HCT116 (cell line): ENCODE measurements at regions not wholly inside any gene's neighbourhood (a gene's known extent, or its start where the extent isn't known, plus 50 kb on each side); places are given as distances from the start of the nearest gene placed in this dataset.
A peak's percentile ranks its signal among the peaks of the same experiment; 100 is the strongest.

Experiments
- ATAC-seq: fragments of 200-7000 bp; cut with Tn5 transposase; 2 replicates; pipeline ENCODE4 v1.9.1; 2020; ENCODE audit warnings: mild to moderate bottlenecking, moderate library complexity
- BruUV-seq: library from RNA; stranded (reverse); fragments of 400-500 nt; replicated peaks from 2 replicates; lab custom pipeline; 2021; lab: Mats Ljungman, UMichigan
- CTCF ChIA-PET: fragments of 300-600 bp; sonication (Branson Sonifier 250); formaldehyde crosslinking; loops from one replicate; lab custom pipeline; 2021; ENCODE audit warnings: antibody characterized with exemption; lab: Charles Lee
- POLR2A ChIA-PET: fragments of 300-600, 350-600 bp; sonication (Branson Sonifier 250); formaldehyde crosslinking; loops from one replicate; lab custom pipeline; 2021; ENCODE audit warnings: antibody characterized with exemption; lab: Charles Lee
- RAD21 ChIA-PET, 2 experiments: fragments of 300-600 bp; sonication (Branson Sonifier 250); formaldehyde crosslinking; loops; one replicate each; lab custom pipeline; 2023; ENCODE audit warnings: low total read pairs in 2 of 2; ENCODE audit not compliant: uncharacterized antibody in 2 of 2, unreplicated experiment in 2 of 2, low non-redundant PET in 1 of 2; lab: Charles Lee
- DNase-seq: peaks from one replicate; pipeline ENCODE4 v3.0.0-alpha.2; 2010; ENCODE audit warnings: low read depth, low spot score
- H2AFZ ChIP-seq: fragments of 200-600 bp; shearing (Covaris generic), sonication (generic); 2 replicates; pipeline ENCODE4 v1.6.1; 2017; ENCODE audit warnings: low read depth, mixed run types, mixed read lengths, antibody characterized with exemption, low read length; ENCODE audit not compliant: poor library complexity, severe bottlenecking
- H3K27ac ChIP-seq: 2 replicates; pipeline ENCODE4 v1.5.1; 2012; ENCODE audit warnings: low read depth, low read length
- H3K27me3 ChIP-seq: fragments of 200-600 bp; sonication (generic); 2 replicates; pipeline ENCODE4 v1.6.1; 2016; ENCODE audit warnings: mixed run types, low read length, mixed read lengths; ENCODE audit not compliant: insufficient read depth
- H3K36me3 ChIP-seq, 2 experiments: fragments of 200-500 bp in 1 of 2; fragments of 200-600 bp in 1 of 2; sonication (Bioruptor generic) in 1 of 2; sonication (generic) in 1 of 2; 2 replicates each; pipeline versions ENCODE4 v1.5.1 to v1.6.1; 2014 to 2016; ENCODE audit warnings: low read length in 2 of 2, inconsistent platforms in 1 of 2, mixed read lengths in 1 of 2, mixed run types in 1 of 2; ENCODE audit not compliant: insufficient read depth in 2 of 2, control insufficient read depth in 1 of 2
- H3K4me1 ChIP-seq, 2 experiments: fragments of 200-600 bp in 1 of 2; sonication (generic) in 1 of 2; 2 replicates each; pipeline versions ENCODE4 v1.5.1 to v1.6.1; 2012 to 2017; ENCODE audit warnings: low read length in 2 of 2, inconsistent platforms in 1 of 2, mild to moderate bottlenecking in 1 of 2, mixed read lengths in 1 of 2, mixed run types in 1 of 2, moderate library complexity in 1 of 2; ENCODE audit not compliant: insufficient read depth in 2 of 2, control insufficient read depth in 1 of 2
- H3K4me2 ChIP-seq: fragments of 200-600 bp; sonication (generic); 2 replicates; pipeline ENCODE4 v1.6.1; 2017; ENCODE audit warnings: mixed run types, low read length, mixed read lengths
- H3K4me3 ChIP-seq, 2 experiments: fragments of 200-600 bp in 1 of 2; sonication (generic) in 1 of 2; replicated peaks in 1 of 2; 2 replicates each; pipeline ENCODE4 v1.5.1; 2011 to 2016; ENCODE audit warnings: low read length in 2 of 2, control low read depth in 1 of 2, low read depth in 1 of 2, mild to moderate bottlenecking in 1 of 2, mixed read lengths in 1 of 2, mixed run types in 1 of 2
- H3K79me2 ChIP-seq: fragments of 200-600 bp; sonication (generic); 2 replicates; pipeline ENCODE4 v1.6.1; 2017; ENCODE audit warnings: mild to moderate bottlenecking, mixed run types, low read length, moderate library complexity, mixed read lengths; ENCODE audit not compliant: insufficient read depth
- H3K9ac ChIP-seq: fragments of 200-600 bp; sonication (generic); 2 replicates; pipeline ENCODE4 v1.6.1; 2016; ENCODE audit warnings: low read length, mixed read lengths
- H3K9me2 ChIP-seq: fragments of 200-600 bp; sonication (generic), shearing (Covaris generic); 2 replicates; pipeline ENCODE4 v1.6.1; 2017; ENCODE audit warnings: mixed run types, mild to moderate bottlenecking, moderate library complexity; ENCODE audit not compliant: insufficient read depth
- H3K9me3 ChIP-seq, 2 experiments: fragments of 200-500 bp in 1 of 2; fragments of 200-600 bp in 1 of 2; sonication (Bioruptor generic) in 1 of 2; sonication (generic) in 1 of 2; 2 replicates each; pipeline ENCODE4 v1.6.1; 2014 to 2017; ENCODE audit warnings: low read length in 2 of 2, mixed read lengths in 2 of 2, inconsistent platforms in 1 of 2, low read depth in 1 of 2, mild to moderate bottlenecking in 1 of 2, mixed run types in 1 of 2, moderate library complexity in 1 of 2; ENCODE audit not compliant: control insufficient read depth in 1 of 2, insufficient read depth in 1 of 2
- H4K20me1 ChIP-seq: fragments of 200-600 bp; sonication (generic), shearing (Covaris generic); 2 replicates; pipeline ENCODE4 v1.6.1; 2017; ENCODE audit warnings: mixed run types, mild to moderate bottlenecking, moderate library complexity; ENCODE audit not compliant: insufficient read depth
- ATF3 ChIP-seq: IDR thresholded peaks from 2 replicates; pipeline ENCODE4 v1.6.1; 2012
- CEBPB ChIP-seq: IDR thresholded peaks from 2 replicates; pipeline ENCODE4 v1.6.1; 2012; ENCODE audit warnings: low read depth
- EGR1 ChIP-seq: IDR thresholded peaks from 2 replicates; pipeline ENCODE4 v1.6.1; 2012; ENCODE audit warnings: low read depth
- EZH2phosphoT487 ChIP-seq: fragments of 200-600 bp; IDR thresholded peaks from 2 replicates; pipeline ENCODE4 v1.6.1; 2018; ENCODE audit warnings: antibody characterized with exemption, borderline replicate concordance
- FOSL1 ChIP-seq: IDR thresholded peaks from 2 replicates; pipeline ENCODE4 v1.6.1; 2012; ENCODE audit warnings: low read depth
- JUND ChIP-seq: IDR thresholded peaks from 2 replicates; pipeline ENCODE4 v1.6.1; 2012
- RAD21 ChIP-seq: IDR thresholded peaks from 2 replicates; pipeline ENCODE4 v1.6.1; 2012; ENCODE audit warnings: low read depth, mild to moderate bottlenecking
- SP1 ChIP-seq: IDR thresholded peaks from 2 replicates; pipeline ENCODE4 v1.6.1; 2012; ENCODE audit warnings: low read depth
- SRF ChIP-seq: IDR thresholded peaks from 2 replicates; pipeline ENCODE4 v1.6.1; 2012; ENCODE audit warnings: low read depth
- ZFX ChIP-seq: fragments of 450-650 bp; IDR thresholded peaks from 2 replicates; pipeline ENCODE4 v1.6.1; 2017
- intact Hi-C: fragments of 100-400 bp; cut with micrococcal nuclease; formaldehyde crosslinking; loops from 2 replicates; pipeline ENCODE4 v1.10.0; 2022
- TF ChIP-seq, protein P1 (sequence below): IDR thresholded peaks from 2 replicates; pipeline ENCODE4 v1.6.1; 2011; ENCODE audit warnings: mild to moderate bottlenecking, low read length, moderate library complexity; ENCODE audit not compliant: insufficient replicate concordance; ENCODE audit errors: extremely low read depth
- TF ChIP-seq, protein P2 (sequence below): IDR thresholded peaks from 2 replicates; pipeline ENCODE4 v1.6.1; 2012; ENCODE audit warnings: low read depth

DNA sequence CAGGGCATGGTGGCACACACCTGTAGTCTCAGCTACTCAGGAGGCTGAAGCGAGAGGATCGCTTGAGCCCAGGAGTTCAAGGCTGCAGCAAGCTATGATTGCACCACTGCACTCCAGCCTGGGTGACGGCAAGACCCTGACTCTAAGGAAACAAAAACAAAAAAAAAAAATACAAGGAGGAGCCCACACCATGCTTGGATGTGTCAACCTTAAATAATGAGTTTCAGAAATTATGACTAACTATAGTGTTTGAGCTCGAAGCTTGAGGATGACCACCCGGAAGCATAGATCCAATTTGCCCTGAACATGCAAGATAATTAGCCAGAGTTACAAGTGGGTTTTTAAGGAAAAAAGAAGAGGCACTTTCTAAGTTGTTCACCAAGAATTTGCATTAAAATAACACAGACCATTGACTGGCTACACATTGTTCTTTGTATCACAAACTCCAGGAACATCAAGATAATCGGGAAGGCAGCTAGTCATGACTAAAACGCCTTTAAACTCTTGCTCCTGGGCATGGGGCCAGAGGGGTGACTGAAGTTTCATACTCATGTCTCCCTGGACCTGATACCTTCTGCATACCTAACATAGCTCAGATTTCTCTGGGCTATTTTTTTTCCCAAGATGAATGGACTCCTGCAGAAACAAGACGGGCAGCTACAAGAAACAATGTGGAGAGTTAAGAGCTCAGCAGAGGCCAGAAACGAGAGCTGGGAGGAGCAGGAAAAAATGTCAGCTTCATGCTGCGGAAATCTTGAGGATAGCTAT lies 289.6 kb downstream of the PREX1 start:
- H3K36me3 ChIP-seq = no peaks in the 10 kb centered on the region
- ChIA-PET CTCF (interaction anchor here (1.5 kb wide), 1 partner anchor 82 kb away, joined by 5 read pairs; no protein-coding TSS in a partner anchor), POLR2A (interaction anchor here (1.7 kb wide), 1 partner anchor 13 kb away, joined by 3 read pairs; no protein-coding TSS in a partner anchor), RAD21 (no interaction called here)
- no peak overlapping the region for H3K9ac ChIP-seq
- intact Hi-C loops = no loop called here
- H3K27ac ChIP-seq = no peak overlapping the region
- H3K27me3 ChIP-seq = peaks cover 6% of the 10 kb centered on the region; the same call in 1 of the 2 replicates
- BruUV-seq = no TSS peak
- peak overlapping the region; percentile 57 for H3K4me2 ChIP-seq
- DNase-seq (peak; percentile 6), ATAC-seq (peak; percentile 82)
- H3K9me2 ChIP-seq = no peaks in the 10 kb centered on the region
- H4K20me1 ChIP-seq = no peaks in the 10 kb centered on the region
- H3K79me2 ChIP-seq = no peaks in the 10 kb centered on the region
- TF ChIP-seq SP1 (no peak), ATF3 (no peak), JUND (no peak), SRF (no peak), EGR1 (no peak), EZH2phosphoT487 (no peak), ZFX (no peak), FOSL1 (no peak), CEBPB (no peak), RAD21 (no peak)
- TF ChIP-seq, protein P1, sequence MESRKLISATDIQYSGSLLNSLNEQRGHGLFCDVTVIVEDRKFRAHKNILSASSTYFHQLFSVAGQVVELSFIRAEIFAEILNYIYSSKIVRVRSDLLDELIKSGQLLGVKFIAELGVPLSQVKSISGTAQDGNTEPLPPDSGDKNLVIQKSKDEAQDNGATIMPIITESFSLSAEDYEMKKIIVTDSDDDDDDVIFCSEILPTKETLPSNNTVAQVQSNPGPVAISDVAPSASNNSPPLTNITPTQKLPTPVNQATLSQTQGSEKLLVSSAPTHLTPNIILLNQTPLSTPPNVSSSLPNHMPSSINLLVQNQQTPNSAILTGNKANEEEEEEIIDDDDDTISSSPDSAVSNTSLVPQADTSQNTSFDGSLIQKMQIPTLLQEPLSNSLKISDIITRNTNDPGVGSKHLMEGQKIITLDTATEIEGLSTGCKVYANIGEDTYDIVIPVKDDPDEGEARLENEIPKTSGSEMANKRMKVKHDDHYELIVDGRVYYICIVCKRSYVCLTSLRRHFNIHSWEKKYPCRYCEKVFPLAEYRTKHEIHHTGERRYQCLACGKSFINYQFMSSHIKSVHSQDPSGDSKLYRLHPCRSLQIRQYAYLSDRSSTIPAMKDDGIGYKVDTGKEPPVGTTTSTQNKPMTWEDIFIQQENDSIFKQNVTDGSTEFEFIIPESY = no peak
- TF ChIP-seq, protein P2, sequence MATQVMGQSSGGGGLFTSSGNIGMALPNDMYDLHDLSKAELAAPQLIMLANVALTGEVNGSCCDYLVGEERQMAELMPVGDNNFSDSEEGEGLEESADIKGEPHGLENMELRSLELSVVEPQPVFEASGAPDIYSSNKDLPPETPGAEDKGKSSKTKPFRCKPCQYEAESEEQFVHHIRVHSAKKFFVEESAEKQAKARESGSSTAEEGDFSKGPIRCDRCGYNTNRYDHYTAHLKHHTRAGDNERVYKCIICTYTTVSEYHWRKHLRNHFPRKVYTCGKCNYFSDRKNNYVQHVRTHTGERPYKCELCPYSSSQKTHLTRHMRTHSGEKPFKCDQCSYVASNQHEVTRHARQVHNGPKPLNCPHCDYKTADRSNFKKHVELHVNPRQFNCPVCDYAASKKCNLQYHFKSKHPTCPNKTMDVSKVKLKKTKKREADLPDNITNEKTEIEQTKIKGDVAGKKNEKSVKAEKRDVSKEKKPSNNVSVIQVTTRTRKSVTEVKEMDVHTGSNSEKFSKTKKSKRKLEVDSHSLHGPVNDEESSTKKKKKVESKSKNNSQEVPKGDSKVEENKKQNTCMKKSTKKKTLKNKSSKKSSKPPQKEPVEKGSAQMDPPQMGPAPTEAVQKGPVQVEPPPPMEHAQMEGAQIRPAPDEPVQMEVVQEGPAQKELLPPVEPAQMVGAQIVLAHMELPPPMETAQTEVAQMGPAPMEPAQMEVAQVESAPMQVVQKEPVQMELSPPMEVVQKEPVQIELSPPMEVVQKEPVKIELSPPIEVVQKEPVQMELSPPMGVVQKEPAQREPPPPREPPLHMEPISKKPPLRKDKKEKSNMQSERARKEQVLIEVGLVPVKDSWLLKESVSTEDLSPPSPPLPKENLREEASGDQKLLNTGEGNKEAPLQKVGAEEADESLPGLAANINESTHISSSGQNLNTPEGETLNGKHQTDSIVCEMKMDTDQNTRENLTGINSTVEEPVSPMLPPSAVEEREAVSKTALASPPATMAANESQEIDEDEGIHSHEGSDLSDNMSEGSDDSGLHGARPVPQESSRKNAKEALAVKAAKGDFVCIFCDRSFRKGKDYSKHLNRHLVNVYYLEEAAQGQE = no peak
- no peak overlapping the region for H2AFZ ChIP-seq
- no peaks in the 10 kb centered on the region for H3K9me3 ChIP-seq
- H3K4me1 ChIP-seq = peaks cover 10 to 18% of the 10 kb centered on the region in 2 experiments
- peak overlapping the region in 1 of 2 experiments; percentile 12; a peak in 1 of 4 replicates for H3K4me3 ChIP-seq
